Neutrophil (primary cell): ENCODE measurements at regions not wholly inside any gene's neighbourhood (a gene's known extent, or its start where the extent isn't known, plus 50 kb on each side); places are given as distances from the start of the nearest gene placed in this dataset.
"Not testable (repeated sequence)": the region's sequence is repeated elsewhere in the genome, so short reads cannot be mapped to it uniquely, and the experiment has no call there.

ENCODE experiments used
- H3K27ac ChIP-seq: fragments of 200-600 bp; sonication (generic); 2 replicates; pipeline ENCODE4 v1.5.1; 2016; ENCODE audit warnings: mild to moderate bottlenecking, moderate library complexity
- H3K27me3 ChIP-seq: fragments of 200-600 bp; sonication (generic); 2 replicates; pipeline ENCODE4 v1.6.0; 2016; ENCODE audit warnings: mild to moderate bottlenecking
- H3K36me3 ChIP-seq: fragments of 200-600 bp; sonication (generic); 2 replicates; pipeline ENCODE4 v1.5.1; 2017
- H3K4me1 ChIP-seq, 2 experiments: fragments of 200-600 bp in 1 of 2; sonication (generic) in 1 of 2; 1 replicate in 1 of 2; 2 replicates in 1 of 2; pipeline versions ENCODE4 v1.5.1 to v1.6.1; 2013 to 2016; ENCODE audit warnings: low read depth in 1 of 2, low read length in 1 of 2, mild to moderate bottlenecking in 1 of 2, moderate library complexity in 1 of 2; ENCODE audit not compliant: control insufficient read depth in 1 of 2, insufficient read depth in 1 of 2
- H3K4me3 ChIP-seq, 2 experiments: fragments of 200-600 bp in 1 of 2; sonication (generic) in 1 of 2; 1 replicate in 1 of 2; 2 replicates in 1 of 2; pipeline ENCODE4 v1.5.1; 2013 to 2016; ENCODE audit warnings: low read depth in 1 of 2, low read length in 1 of 2, mild to moderate bottlenecking in 1 of 2, moderate library complexity in 1 of 2
- H3K9me3 ChIP-seq: fragments of 200-600 bp; sonication (generic); 2 replicates; pipeline ENCODE4 v1.5.1; 2016
- CTCF ChIP-seq: fragments of 200-600 bp; sonication (generic); IDR thresholded peaks from 2 replicates; pipeline ENCODE4 v1.5.1; 2016; ENCODE audit warnings: antibody characterized with exemption

- H3K27ac ChIP-seq, H3K9me3 ChIP-seq, H3K27me3 ChIP-seq, H3K4me1 ChIP-seq, H3K4me3 ChIP-seq, H3K36me3 ChIP-seq: not testable (repeated sequence)
Measured at GRCh38 chr4:131883181-131883580, 1265.9 kb upstream of the PCDH10 start.

GRCh38 chr4:131925662-131926061 lies 1223.4 kb upstream of the PCDH10 start:
- H3K36me3 ChIP-seq, H3K4me3 ChIP-seq, H3K27ac ChIP-seq, H3K4me1 ChIP-seq, H3K9me3 ChIP-seq, H3K27me3 ChIP-seq: not testable (repeated sequence)

- not testable (repeated sequence) for H3K4me3 ChIP-seq, H3K36me3 ChIP-seq, H3K4me1 ChIP-seq, H3K27me3 ChIP-seq, H3K27ac ChIP-seq, H3K9me3 ChIP-seq
Measured at GRCh38 chr4:131967646-131968045, 1181.4 kb upstream of the PCDH10 start.

- H3K36me3 ChIP-seq: no peaks in the 10 kb centered on the region
- H3K27ac ChIP-seq: no peak overlapping the region
- H3K9me3 ChIP-seq: no peaks in the 10 kb centered on the region
- H3K4me3 ChIP-seq: no peak overlapping the region
- H3K27me3 ChIP-seq: no peaks in the 10 kb centered on the region
- no peak for TF ChIP-seq CTCF
- no peaks in the 10 kb centered on the region for H3K4me1 ChIP-seq
Measured at GRCh38 chr4:131974730-131975129, 1174.4 kb upstream of the PCDH10 start.

- not testable (repeated sequence) for H3K4me1 ChIP-seq, H3K27ac ChIP-seq, H3K9me3 ChIP-seq, H3K36me3 ChIP-seq, H3K27me3 ChIP-seq
- peak overlapping the region in 1 of 2 experiments; percentile 31 for H3K4me3 ChIP-seq
Measured at GRCh38 chr4:131975276-131976132, 1173.6 kb upstream of the PCDH10 start.

GRCh38 chr4:131976133-131977002 lies 1172.7 kb upstream of the PCDH10 start:
- not testable (repeated sequence) for H3K27ac ChIP-seq, H3K9me3 ChIP-seq, H3K4me3 ChIP-seq, H3K4me1 ChIP-seq, H3K27me3 ChIP-seq, H3K36me3 ChIP-seq

- Histone ChIP-seq H3K4me1 (no peaks in the 10 kb centered on the region), H3K4me3 (no peak overlapping the region), H3K9me3 (no peaks in the 10 kb centered on the region), H3K36me3 (no peaks in the 10 kb centered on the region), H3K27me3 (no peaks in the 10 kb centered on the region), H3K27ac (no peak overlapping the region)
- no peak for TF ChIP-seq CTCF
Measured at GRCh38 chr4:131978120-131978519, 1171.0 kb upstream of the PCDH10 start.

GRCh38 chr4:131989576-131989975 lies 1159.5 kb upstream of the PCDH10 start:
- no peaks in the 10 kb centered on the region for H3K36me3 ChIP-seq
- no peak for TF ChIP-seq CTCF
- H3K27me3 ChIP-seq: no peaks in the 10 kb centered on the region
- no peaks in the 10 kb centered on the region for H3K9me3 ChIP-seq
- H3K27ac ChIP-seq: no peak overlapping the region
- H3K4me1 ChIP-seq: no peaks in the 10 kb centered on the region
- no peak overlapping the region for H3K4me3 ChIP-seq
